Ramos (cell line): ENCODE measurements at regions not wholly inside any gene's neighbourhood (a gene's known extent, or its start where the extent isn't known, plus 50 kb on each side); places are given as distances from the start of the nearest gene placed in this dataset.

Experiments
- in situ Hi-C: fragments of 300-500 bp; cut with MboI; formaldehyde crosslinking; loops from one replicate; pipeline ENCODE4 v1.14.3; 2022; ENCODE audit warnings: low sequenced_read_pairs; ENCODE audit not compliant: unreplicated experiment

- in situ Hi-C loops, result no loop called here
Observed at GRCh38 chr1:69271587-69272125, 296.1 kb upstream of the LRRC7 start.

- in situ Hi-C loops, result no loop called here
Observed at GRCh38 chr1:69272684-69273083, 295.0 kb upstream of the LRRC7 start.

- in situ Hi-C loops, result no loop called here
Observed at GRCh38 chr1:69278923-69279322, 288.8 kb upstream of the LRRC7 start.

- in situ Hi-C loops, result no loop called here
Observed at GRCh38 chr1:69283516-69283915, 284.2 kb upstream of the LRRC7 start.

- in situ Hi-C loops, result no loop called here
Observed at GRCh38 chr1:69284508-69284907, 283.2 kb upstream of the LRRC7 start.

GRCh38 chr1:69288416-69288815 lies 279.3 kb upstream of the LRRC7 start:
- in situ Hi-C loops, result no loop called here

GRCh38 chr1:69290291-69290690 lies 277.4 kb upstream of the LRRC7 start:
- in situ Hi-C loops, result no loop called here

- in situ Hi-C loops, result no loop called here
Observed at GRCh38 chr1:69291541-69291940, 276.2 kb upstream of the LRRC7 start.

- in situ Hi-C loops, result no loop called here
Observed at GRCh38 chr1:69292833-69293232, 274.9 kb upstream of the LRRC7 start.

GRCh38 chr1:69294171-69294570 lies 273.6 kb upstream of the LRRC7 start:
- in situ Hi-C loops, result no loop called here

GRCh38 chr1:69295265-69295664 lies 272.5 kb upstream of the LRRC7 start:
- in situ Hi-C loops, result no loop called here

- in situ Hi-C loops, result no loop called here
Observed at GRCh38 chr1:69305621-69306020, 262.1 kb upstream of the LRRC7 start.

GRCh38 chr1:69312055-69312732 lies 255.5 kb upstream of the LRRC7 start:
- in situ Hi-C loops, result no loop called here

GRCh38 chr1:69313118-69313517 lies 254.6 kb upstream of the LRRC7 start:
- in situ Hi-C loops, result no loop called here

GRCh38 chr1:69315416-69315815 lies 252.3 kb upstream of the LRRC7 start:
- in situ Hi-C loops, result no loop called here

GRCh38 chr1:69315823-69316222 lies 251.9 kb upstream of the LRRC7 start:
- in situ Hi-C loops, result no loop called here

GRCh38 chr1:69319287-69319686 lies 248.4 kb upstream of the LRRC7 start:
- in situ Hi-C loops, result no loop called here

GRCh38 chr1:69320757-69321211 lies 246.9 kb upstream of the LRRC7 start:
- in situ Hi-C loops, result no loop called here

GRCh38 chr1:69321311-69321710 lies 246.4 kb upstream of the LRRC7 start:
- in situ Hi-C loops, result no loop called here

- in situ Hi-C loops, result no loop called here
Observed at GRCh38 chr1:69328186-69328585, 239.5 kb upstream of the LRRC7 start.

GRCh38 chr1:69363236-69363635 lies 204.5 kb upstream of the LRRC7 start:
- in situ Hi-C loops, result no loop called here

- in situ Hi-C loops, result no loop called here
Observed at GRCh38 chr1:69373520-69373919, 194.2 kb upstream of the LRRC7 start.
